ENCODE measurements at regions not wholly inside any gene's neighbourhood (a gene's known extent, or its start where the extent isn't known, plus 50 kb on each side); places are given as distances from the start of the nearest gene placed in this dataset.

DNA sequence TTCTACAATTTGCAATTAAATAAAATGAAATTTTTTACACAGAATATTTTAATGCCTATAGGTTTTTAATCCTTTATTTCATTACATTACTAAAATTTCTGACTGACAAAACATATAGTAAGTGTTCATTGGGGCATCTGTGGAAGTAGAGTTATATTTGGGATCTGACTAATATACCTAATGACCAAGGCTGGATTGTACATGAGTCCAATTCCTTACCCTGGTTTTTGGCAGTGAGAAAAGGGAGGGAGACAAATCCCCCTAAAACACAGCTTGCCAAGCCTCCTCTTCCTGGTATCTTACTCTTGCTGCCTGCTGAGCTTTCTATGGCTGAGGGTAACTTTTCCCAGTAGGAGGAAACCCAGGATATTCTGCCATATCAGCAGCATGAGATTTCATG lies 149.4 kb upstream of the CDH20 start:
- TF ChIP-seq, protein P1, sequence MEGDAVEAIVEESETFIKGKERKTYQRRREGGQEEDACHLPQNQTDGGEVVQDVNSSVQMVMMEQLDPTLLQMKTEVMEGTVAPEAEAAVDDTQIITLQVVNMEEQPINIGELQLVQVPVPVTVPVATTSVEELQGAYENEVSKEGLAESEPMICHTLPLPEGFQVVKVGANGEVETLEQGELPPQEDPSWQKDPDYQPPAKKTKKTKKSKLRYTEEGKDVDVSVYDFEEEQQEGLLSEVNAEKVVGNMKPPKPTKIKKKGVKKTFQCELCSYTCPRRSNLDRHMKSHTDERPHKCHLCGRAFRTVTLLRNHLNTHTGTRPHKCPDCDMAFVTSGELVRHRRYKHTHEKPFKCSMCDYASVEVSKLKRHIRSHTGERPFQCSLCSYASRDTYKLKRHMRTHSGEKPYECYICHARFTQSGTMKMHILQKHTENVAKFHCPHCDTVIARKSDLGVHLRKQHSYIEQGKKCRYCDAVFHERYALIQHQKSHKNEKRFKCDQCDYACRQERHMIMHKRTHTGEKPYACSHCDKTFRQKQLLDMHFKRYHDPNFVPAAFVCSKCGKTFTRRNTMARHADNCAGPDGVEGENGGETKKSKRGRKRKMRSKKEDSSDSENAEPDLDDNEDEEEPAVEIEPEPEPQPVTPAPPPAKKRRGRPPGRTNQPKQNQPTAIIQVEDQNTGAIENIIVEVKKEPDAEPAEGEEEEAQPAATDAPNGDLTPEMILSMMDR (IDR thresholded peaks at IDR 0.05; ENCODE audit: extremely low read depth, insufficient read depth, missing control alignments): no peak
- DNase-seq (ENCODE audit: low spot score): no peak
- in situ Hi-C loops (cut with MboI; ENCODE audit: low pct_unique_long_range_greater_than_20kb, low sequenced_read_pairs, unreplicated experiment): no loop called here

DNA sequence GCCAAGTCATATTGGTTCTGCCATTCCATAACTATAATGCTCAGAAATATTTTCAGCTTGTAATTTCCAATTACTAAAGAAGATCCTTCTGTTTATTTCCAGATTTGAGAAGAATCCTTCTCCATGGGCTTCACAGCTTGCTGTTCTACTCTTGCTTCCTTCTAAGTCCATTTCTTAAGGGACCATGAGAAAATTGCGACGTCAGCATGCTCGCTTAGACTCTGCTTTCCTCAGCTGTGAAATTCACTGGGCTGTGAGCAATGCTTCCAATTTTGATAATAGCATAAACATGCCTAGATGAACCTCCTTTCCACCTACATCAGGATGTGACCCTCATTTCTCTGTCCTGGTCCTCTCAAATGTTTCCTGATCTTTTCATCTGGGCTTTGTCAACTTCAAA lies 145.3 kb upstream of the CDH20 start:
- no peak for DNase-seq (ENCODE audit: low spot score)
- TF ChIP-seq, protein P1 (IDR thresholded peaks at IDR 0.05; ENCODE audit: extremely low read depth, insufficient read depth, missing control alignments): no peak
- in situ Hi-C loops (cut with MboI; ENCODE audit: low pct_unique_long_range_greater_than_20kb, low sequenced_read_pairs, unreplicated experiment): no loop called here

DNA sequence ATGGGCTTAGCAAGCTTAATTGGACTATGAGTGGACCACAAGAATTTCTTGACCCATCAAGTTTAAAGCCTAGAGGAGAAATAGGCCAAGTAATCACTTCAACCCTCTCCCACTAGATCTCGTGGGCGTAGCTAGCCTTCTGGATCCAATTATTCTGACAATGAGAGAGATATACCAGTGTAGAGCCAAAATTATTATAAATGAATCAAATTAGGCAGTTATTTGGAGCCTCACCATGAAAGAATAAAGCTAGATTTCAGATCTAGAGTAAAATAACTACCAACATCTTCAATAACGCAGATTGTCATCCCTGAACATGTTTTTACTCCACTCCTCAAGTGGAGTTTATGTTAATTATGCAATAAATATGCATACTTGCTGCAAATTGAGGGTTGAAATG lies 143.9 kb upstream of the CDH20 start:
- DNase-seq (ENCODE audit: low spot score): no peak
- in situ Hi-C loops (cut with MboI; ENCODE audit: low pct_unique_long_range_greater_than_20kb, low sequenced_read_pairs, unreplicated experiment): no loop called here
- TF ChIP-seq, protein P1 (IDR thresholded peaks at IDR 0.05; ENCODE audit: extremely low read depth, insufficient read depth, missing control alignments): no peak

DNA sequence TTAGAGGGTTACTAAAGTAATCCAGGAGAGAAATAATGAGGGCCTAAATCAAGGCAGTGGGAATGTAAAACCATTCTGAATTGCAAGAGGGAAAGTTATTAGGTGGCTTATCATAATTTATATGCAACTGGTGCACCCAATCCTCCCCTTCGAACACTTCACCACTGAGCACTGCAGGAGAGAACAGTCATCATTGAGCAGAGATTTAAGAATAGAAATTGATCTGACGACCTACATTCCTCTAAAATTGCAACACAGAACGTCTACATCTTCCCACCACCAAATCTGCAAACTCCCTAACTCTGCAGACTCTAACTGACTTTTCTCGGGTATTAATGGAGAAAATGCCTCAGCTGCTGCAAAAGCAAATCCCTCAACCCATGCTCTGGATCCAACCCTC lies 138.5 kb upstream of the CDH20 start:
- TF ChIP-seq, protein P1 (IDR thresholded peaks at IDR 0.05; ENCODE audit: extremely low read depth, insufficient read depth, missing control alignments): no peak
- no peak for DNase-seq (ENCODE audit: low spot score)
- in situ Hi-C loops (cut with MboI; ENCODE audit: low pct_unique_long_range_greater_than_20kb, low sequenced_read_pairs, unreplicated experiment): no loop called here

DNA sequence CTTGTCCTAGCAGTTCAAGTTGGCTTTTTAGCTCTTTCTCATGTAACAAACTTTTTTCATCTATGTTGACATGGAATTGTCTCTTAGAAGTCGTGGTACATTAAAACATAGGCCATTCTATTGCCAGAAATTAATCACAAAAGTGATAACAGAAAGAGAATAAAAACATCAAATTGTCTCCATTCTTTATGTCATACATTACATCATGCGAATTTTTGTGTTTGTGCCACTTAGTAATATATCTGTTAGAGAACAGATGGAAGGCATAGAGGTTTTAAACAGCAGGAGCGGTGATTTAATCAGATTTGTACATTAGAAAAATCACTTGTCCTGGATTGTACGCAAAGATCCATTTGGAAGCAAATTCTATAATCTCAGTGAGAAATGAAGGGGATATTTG lies 136.5 kb upstream of the CDH20 start:
- no peak for DNase-seq (ENCODE audit: low spot score)
- TF ChIP-seq, protein P1 (IDR thresholded peaks at IDR 0.05; ENCODE audit: extremely low read depth, insufficient read depth, missing control alignments): no peak
- in situ Hi-C loops (cut with MboI; ENCODE audit: low pct_unique_long_range_greater_than_20kb, low sequenced_read_pairs, unreplicated experiment): no loop called here

DNA sequence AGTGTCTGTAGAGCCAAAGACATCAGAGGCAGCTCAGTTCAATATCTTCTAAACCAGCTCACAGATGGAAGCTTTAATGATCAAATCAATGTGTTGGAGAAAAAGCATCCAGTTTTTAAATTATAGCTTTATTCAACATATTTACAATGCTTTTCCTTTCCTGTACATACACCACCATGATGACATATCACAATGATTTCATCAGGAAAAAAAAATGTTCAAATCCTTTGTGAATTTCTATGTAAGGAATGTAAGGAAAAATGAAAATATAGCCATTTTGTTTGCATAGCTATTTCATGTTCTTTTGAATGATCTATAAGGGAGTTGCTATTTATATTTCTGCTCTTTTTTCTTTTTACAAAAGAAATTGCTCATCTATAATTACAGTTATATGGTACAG lies 134.7 kb upstream of the CDH20 start:
- in situ Hi-C loops (cut with MboI; ENCODE audit: low pct_unique_long_range_greater_than_20kb, low sequenced_read_pairs, unreplicated experiment): no loop called here
- TF ChIP-seq, protein P1 (IDR thresholded peaks at IDR 0.05; ENCODE audit: extremely low read depth, insufficient read depth, missing control alignments): no peak
- DNase-seq (ENCODE audit: low spot score): no peak

Measured in GM13977 (cell line).